Neutrophil (primary cell): ENCODE measurements at regions not wholly inside any gene's neighbourhood (a gene's known extent, or its start where the extent isn't known, plus 50 kb on each side); places are given as distances from the start of the nearest gene placed in this dataset.
"Not testable (repeated sequence)": the region's sequence is repeated elsewhere in the genome, so short reads cannot be mapped to it uniquely, and the experiment has no call there.

Source experiments
- H3K27ac ChIP-seq: fragments of 200-600 bp; sonication (generic); 2 replicates; pipeline ENCODE4 v1.5.1; 2016; ENCODE audit warnings: mild to moderate bottlenecking, moderate library complexity
- H3K27me3 ChIP-seq: fragments of 200-600 bp; sonication (generic); 2 replicates; pipeline ENCODE4 v1.6.0; 2016; ENCODE audit warnings: mild to moderate bottlenecking
- H3K36me3 ChIP-seq: fragments of 200-600 bp; sonication (generic); 2 replicates; pipeline ENCODE4 v1.5.1; 2017
- H3K4me1 ChIP-seq, 2 experiments: fragments of 200-600 bp in 1 of 2; sonication (generic) in 1 of 2; 1 replicate in 1 of 2; 2 replicates in 1 of 2; pipeline versions ENCODE4 v1.5.1 to v1.6.1; 2013 to 2016; ENCODE audit warnings: low read depth in 1 of 2, low read length in 1 of 2, mild to moderate bottlenecking in 1 of 2, moderate library complexity in 1 of 2; ENCODE audit not compliant: control insufficient read depth in 1 of 2, insufficient read depth in 1 of 2
- H3K4me3 ChIP-seq, 2 experiments: fragments of 200-600 bp in 1 of 2; sonication (generic) in 1 of 2; 1 replicate in 1 of 2; 2 replicates in 1 of 2; pipeline ENCODE4 v1.5.1; 2013 to 2016; ENCODE audit warnings: low read depth in 1 of 2, low read length in 1 of 2, mild to moderate bottlenecking in 1 of 2, moderate library complexity in 1 of 2
- H3K9me3 ChIP-seq: fragments of 200-600 bp; sonication (generic); 2 replicates; pipeline ENCODE4 v1.5.1; 2016
- TF ChIP-seq, protein P1 (sequence below): fragments of 200-600 bp; sonication (generic); IDR thresholded peaks from 2 replicates; pipeline ENCODE4 v1.5.1; 2016; ENCODE audit warnings: antibody characterized with exemption

DNA sequence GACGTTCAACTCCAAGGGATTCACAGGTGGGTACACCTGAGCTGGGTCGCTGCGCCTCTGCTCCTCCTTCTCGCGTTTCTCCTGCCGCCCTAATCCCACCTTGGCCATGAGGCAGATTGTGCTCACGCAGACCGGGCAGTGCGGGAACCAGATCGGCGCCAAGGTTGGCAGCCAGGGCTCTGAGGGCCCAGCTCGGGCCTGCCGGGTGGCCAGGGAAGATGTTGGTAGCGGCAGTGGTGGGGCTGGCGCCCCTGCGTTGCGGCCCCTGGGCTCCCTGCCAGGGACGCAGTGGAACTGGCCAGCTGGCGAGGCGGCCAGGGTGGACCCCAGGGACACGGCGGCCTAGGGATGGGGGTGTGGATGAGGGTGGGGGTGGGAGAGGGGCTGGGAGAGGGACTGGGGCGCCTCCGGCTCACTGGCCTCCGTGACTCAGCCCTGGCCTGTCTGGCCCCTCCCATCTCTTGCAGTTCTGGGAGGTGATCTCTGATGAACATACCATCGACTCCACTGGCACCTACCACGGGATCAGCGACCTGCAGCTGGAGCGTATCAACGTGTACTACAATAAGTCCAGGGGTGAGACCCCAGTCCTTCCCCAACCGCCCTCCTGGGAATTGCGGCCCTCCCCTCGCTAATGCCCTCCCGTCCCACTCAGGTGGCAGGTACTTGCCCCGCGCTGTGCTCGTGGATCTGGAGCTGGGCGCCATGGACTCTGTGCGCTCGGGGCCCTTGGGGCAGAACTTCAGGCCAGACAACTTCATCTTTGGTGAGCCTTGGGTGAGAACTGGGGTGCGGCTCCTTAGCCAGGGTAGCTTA lies 114.9 kb upstream of the ALG10B start:
- H3K27me3 ChIP-seq: no peaks in the 10 kb centered on the region
- H3K27ac ChIP-seq: no peak overlapping the region
- H3K36me3 ChIP-seq: no peaks in the 10 kb centered on the region
- TF ChIP-seq, protein P1, sequence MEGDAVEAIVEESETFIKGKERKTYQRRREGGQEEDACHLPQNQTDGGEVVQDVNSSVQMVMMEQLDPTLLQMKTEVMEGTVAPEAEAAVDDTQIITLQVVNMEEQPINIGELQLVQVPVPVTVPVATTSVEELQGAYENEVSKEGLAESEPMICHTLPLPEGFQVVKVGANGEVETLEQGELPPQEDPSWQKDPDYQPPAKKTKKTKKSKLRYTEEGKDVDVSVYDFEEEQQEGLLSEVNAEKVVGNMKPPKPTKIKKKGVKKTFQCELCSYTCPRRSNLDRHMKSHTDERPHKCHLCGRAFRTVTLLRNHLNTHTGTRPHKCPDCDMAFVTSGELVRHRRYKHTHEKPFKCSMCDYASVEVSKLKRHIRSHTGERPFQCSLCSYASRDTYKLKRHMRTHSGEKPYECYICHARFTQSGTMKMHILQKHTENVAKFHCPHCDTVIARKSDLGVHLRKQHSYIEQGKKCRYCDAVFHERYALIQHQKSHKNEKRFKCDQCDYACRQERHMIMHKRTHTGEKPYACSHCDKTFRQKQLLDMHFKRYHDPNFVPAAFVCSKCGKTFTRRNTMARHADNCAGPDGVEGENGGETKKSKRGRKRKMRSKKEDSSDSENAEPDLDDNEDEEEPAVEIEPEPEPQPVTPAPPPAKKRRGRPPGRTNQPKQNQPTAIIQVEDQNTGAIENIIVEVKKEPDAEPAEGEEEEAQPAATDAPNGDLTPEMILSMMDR: no peak
- H3K4me1 ChIP-seq: no peaks in the 10 kb centered on the region
- no peaks in the 10 kb centered on the region for H3K9me3 ChIP-seq
- H3K4me3 ChIP-seq: no peak overlapping the region

DNA sequence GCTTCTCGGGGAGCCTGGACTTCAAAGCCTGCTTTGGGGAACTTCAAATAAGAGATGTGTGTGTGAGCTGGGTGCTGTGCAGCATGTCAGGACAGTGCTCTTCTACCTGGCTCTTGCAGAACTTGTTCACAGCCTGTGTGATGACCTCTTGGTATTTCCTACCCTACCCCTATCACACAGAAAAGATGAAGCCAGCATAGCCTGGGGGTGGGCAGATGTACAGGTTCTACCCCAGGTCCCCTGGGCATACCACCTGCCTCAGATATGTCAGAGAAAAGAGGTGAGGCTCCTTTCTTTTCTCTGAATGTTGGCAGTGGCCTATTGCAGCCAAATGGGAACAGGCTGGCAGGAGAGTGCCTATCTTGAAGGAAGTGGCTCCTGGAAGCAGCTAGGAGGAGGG lies 111.7 kb upstream of the ALG10B start:
- Histone ChIP-seq H3K27me3 (no peaks in the 10 kb centered on the region), H3K4me1 (no peaks in the 10 kb centered on the region), H3K9me3 (no peaks in the 10 kb centered on the region), H3K27ac (no peak overlapping the region), H3K4me3 (no peak overlapping the region), H3K36me3 (no peaks in the 10 kb centered on the region)
- TF ChIP-seq, protein P1: no peak

DNA sequence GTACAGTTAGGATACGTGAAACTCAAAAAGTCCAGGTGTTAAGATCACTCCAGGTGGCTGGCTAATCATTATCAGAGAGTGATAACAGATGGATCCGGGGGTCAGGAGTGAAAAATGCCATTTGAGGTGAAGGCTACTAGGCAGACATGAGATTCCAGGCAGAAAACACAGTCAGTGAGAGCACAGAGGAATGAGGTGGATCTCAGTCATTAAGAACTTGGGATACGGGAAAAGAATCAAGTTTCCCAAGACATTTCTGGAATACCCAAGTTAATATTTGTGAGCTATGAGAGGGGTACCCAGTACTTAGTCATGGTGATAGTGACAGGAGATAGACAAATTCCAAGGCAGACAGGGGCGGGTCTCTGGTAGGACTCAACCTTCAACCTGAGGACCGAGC lies 94.6 kb upstream of the ALG10B start:
- TF ChIP-seq, protein P1: no peak
- H3K9me3 ChIP-seq: no peaks in the 10 kb centered on the region
- H3K4me1 ChIP-seq: no peaks in the 10 kb centered on the region
- no peak overlapping the region for H3K27ac ChIP-seq
- H3K36me3 ChIP-seq: no peaks in the 10 kb centered on the region
- H3K27me3 ChIP-seq: no peaks in the 10 kb centered on the region
- H3K4me3 ChIP-seq: no peak overlapping the region

DNA sequence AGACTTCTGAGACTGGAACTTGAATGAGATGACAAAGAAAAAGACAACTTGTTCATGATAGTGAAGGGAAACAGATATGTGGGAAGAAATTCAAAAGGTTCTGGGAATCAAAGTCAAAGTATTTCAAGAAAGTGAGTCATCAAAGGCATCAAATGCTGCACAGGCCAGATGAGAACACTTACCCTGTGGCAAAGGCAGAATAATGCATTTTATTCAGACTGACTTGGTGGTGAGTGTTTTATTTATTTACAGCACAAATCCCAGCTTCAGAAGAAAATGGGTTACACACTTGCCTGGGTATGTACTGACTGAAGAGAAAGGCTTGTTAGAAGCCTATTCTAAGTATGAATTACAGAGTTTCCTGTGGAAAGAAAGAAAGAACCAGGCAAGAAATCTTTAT lies 78.2 kb upstream of the ALG10B start:
- not testable (repeated sequence) for H3K27me3 ChIP-seq, H3K27ac ChIP-seq, H3K4me3 ChIP-seq, H3K4me1 ChIP-seq, H3K36me3 ChIP-seq, H3K9me3 ChIP-seq

DNA sequence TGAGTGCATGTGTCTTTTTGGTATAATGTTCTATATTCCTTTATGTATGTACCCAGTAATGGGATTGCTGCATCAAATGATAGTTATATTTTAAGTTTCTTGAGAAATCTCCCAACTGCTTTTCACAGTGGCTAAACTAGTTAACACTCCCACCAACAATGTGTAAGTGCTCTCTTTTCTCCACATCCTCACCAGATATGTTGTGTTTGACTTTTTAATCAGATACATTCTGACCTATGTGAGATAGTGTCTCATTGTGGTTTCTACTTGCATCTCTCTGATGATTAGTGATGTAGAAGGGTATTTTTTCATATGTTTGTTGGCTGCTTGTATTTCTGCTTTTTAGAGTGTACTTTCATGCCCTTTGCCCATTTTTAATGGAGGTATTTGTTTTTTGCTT lies 62.8 kb upstream of the ALG10B start:
- H3K36me3 ChIP-seq: no peaks in the 10 kb centered on the region
- TF ChIP-seq, protein P1: no peak
- H3K4me1 ChIP-seq: no peaks in the 10 kb centered on the region
- no peak overlapping the region for H3K4me3 ChIP-seq
- no peaks in the 10 kb centered on the region for H3K27me3 ChIP-seq
- H3K9me3 ChIP-seq: no peaks in the 10 kb centered on the region
- H3K27ac ChIP-seq: no peak overlapping the region

DNA sequence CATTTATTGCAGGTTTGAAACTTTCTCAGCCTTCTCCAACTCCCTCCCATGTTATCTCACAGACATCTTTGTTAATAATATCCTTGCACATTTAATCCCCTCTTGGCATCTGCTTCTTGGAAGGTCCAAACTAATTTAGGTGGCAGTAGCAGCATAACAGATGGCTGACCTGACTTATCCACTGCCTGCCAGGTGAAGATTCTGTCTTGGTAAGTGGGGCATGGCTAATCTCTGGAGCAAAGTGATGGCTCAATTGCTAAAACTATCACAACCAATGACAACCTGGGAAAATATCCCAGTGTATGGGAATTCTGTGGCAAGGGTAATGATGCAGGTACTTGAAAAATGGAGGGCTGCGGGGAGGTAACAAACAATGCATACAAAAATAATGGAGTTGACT lies 58.2 kb upstream of the ALG10B start:
- H3K4me1 ChIP-seq: no peaks in the 10 kb centered on the region
- H3K9me3 ChIP-seq: no peaks in the 10 kb centered on the region
- TF ChIP-seq, protein P1: no peak
- H3K27ac ChIP-seq: no peak overlapping the region
- no peak overlapping the region for H3K4me3 ChIP-seq
- H3K36me3 ChIP-seq: no peaks in the 10 kb centered on the region
- no peaks in the 10 kb centered on the region for H3K27me3 ChIP-seq
